SK-N-MC (cell line): ENCODE measurements at regions not wholly inside any gene's neighbourhood (a gene's known extent, or its start where the extent isn't known, plus 50 kb on each side); places are given as distances from the start of the nearest gene placed in this dataset.

ENCODE experiments used
- EZH2 ChIP-seq: fragments of 200-600 bp; sonication (generic); IDR thresholded peaks from one replicate; pipeline ENCODE4 v1.6.1; 2017; ENCODE audit warnings: antibody characterized with exemption
- FOXP2 ChIP-seq: optimal IDR thresholded peaks from 2 replicates; pipeline ENCODE3; 2011; ENCODE audit warnings: mild to moderate bottlenecking, moderate library complexity; ENCODE audit not compliant: insufficient read depth; ENCODE audit errors: extremely low read length, control extremely low read depth
- POLR2AphosphoS5 ChIP-seq: IDR thresholded peaks from 2 replicates; pipeline ENCODE4 v1.6.1; 2012; ENCODE audit warnings: mild to moderate bottlenecking, low read depth, low read length, borderline replicate concordance

DNA sequence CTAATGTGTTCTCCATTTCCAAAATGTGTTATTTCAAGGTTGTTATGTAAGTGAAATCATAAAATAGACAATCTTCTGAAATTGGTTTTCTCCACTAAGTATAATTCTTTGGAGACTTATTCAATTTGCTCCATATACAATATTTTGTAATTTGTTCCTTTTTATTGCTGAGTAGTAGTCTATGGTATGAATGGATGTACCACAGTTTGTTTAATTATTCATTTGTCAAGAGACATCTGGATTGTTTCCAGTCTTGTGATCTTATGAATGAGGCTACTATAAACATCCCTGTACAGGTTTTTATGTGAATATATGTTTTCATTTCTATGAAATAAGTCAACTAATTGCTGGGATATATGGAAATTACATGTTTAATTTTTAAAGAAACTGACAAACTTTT lies 652.6 kb upstream of the PLXNA2 start:
- TF ChIP-seq EZH2: no peak
- no peak for TF ChIP-seq POLR2AphosphoS5
- no peak for TF ChIP-seq FOXP2
